HFFc6 (cell line): ENCODE measurements at regions not wholly inside any gene's neighbourhood (a gene's known extent, or its start where the extent isn't known, plus 50 kb on each side); places are given as distances from the start of the nearest gene placed in this dataset.
"Not testable (repeated sequence)": the region's sequence is repeated elsewhere in the genome, so short reads cannot be mapped to it uniquely, and the experiment has no call there.

ENCODE experiments used
- DNase-seq: peaks from one replicate; pipeline ENCODE4 v3.0.0-alpha.2; 2018
- H3K27ac Mint-ChIP-seq: 2 replicates; pipeline ENCODE4 v1.8.0; 2020; ENCODE audit warnings: mild to moderate bottlenecking, mixed read lengths
- H3K27me3 Mint-ChIP-seq: 2 replicates; pipeline ENCODE4 v1.8.0; 2021; ENCODE audit warnings: mild to moderate bottlenecking, moderate library complexity, mixed read lengths; ENCODE audit not compliant: insufficient read depth
- H3K36me3 Mint-ChIP-seq: 2 replicates; pipeline ENCODE4 v1.8.0; 2021; ENCODE audit warnings: low read depth, mixed read lengths
- H3K4me1 Mint-ChIP-seq: 2 replicates; pipeline ENCODE4 v1.8.0; 2020; ENCODE audit warnings: low read depth, mixed read lengths
- H3K4me3 Mint-ChIP-seq: 2 replicates; pipeline ENCODE4 v1.8.0; 2020; ENCODE audit warnings: mild to moderate bottlenecking, moderate library complexity, mixed read lengths
- H3K9me3 Mint-ChIP-seq: 2 replicates; pipeline ENCODE4 v1.8.0; 2020; ENCODE audit warnings: mild to moderate bottlenecking, mixed read lengths
- TF ChIP-seq, protein P1 (sequence below): fragments of 200-600 bp; sonication (generic); IDR thresholded peaks from 2 replicates; pipeline ENCODE4 v1.5.0; 2021; ENCODE audit warnings: antibody characterized with exemption, mild to moderate bottlenecking

GRCh38 chr10:84860855-84861254 is 532.5 kb downstream of the CCSER2 start:
- TF ChIP-seq, protein P1, sequence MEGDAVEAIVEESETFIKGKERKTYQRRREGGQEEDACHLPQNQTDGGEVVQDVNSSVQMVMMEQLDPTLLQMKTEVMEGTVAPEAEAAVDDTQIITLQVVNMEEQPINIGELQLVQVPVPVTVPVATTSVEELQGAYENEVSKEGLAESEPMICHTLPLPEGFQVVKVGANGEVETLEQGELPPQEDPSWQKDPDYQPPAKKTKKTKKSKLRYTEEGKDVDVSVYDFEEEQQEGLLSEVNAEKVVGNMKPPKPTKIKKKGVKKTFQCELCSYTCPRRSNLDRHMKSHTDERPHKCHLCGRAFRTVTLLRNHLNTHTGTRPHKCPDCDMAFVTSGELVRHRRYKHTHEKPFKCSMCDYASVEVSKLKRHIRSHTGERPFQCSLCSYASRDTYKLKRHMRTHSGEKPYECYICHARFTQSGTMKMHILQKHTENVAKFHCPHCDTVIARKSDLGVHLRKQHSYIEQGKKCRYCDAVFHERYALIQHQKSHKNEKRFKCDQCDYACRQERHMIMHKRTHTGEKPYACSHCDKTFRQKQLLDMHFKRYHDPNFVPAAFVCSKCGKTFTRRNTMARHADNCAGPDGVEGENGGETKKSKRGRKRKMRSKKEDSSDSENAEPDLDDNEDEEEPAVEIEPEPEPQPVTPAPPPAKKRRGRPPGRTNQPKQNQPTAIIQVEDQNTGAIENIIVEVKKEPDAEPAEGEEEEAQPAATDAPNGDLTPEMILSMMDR = no peak

GRCh38 chr10:84862551-84862950 is 534.2 kb downstream of the CCSER2 start:
- Mint-ChIP-seq H3K9me3 (peaks cover 51% of the 10 kb centered on the region), H3K4me3 (no peak overlapping the region), H3K4me1 (no peaks in the 10 kb centered on the region), H3K27ac (no peak overlapping the region), H3K36me3 (peaks cover 7% of the 10 kb centered on the region; the same call in 1 of the 2 replicates), H3K27me3 (no peaks in the 10 kb centered on the region)
- TF ChIP-seq, protein P1 = no peak
- no peak for DNase-seq

More at GRCh38 chr10:84860855-84861254, 532.5 kb downstream of the CCSER2 start:
- no peak overlapping the region for H3K27ac Mint-ChIP-seq
- H3K36me3 Mint-ChIP-seq = peaks cover 2% of the 10 kb centered on the region; the same call in 1 of the 2 replicates
- peaks cover 47% of the 10 kb centered on the region for H3K9me3 Mint-ChIP-seq
- H3K4me3 Mint-ChIP-seq = no peak overlapping the region
- H3K4me1 Mint-ChIP-seq = no peaks in the 10 kb centered on the region
- H3K27me3 Mint-ChIP-seq = no peaks in the 10 kb centered on the region
- no peak for DNase-seq

DNA sequence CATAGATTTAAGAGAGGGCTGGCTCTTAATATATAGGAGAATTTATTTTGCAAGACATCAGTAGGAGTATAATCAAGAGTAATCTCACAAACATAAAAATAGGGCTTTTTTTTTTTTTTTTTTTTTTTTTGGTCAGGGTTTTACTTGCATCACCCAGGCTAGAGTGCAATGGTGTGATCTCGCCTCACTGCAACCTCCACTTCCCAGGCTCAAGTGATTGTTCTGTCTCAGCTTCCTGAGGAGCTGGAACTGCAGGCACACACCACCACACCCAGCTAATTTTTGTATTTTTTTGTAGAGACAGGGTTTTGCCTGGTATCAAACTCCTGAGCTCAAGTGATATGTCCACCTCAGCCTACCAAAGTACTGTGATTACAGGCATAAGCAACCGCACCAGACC is 535.3 kb downstream of the CCSER2 start:
- no peaks in the 10 kb centered on the region for H3K4me1 Mint-ChIP-seq
- no peak overlapping the region for H3K4me3 Mint-ChIP-seq
- no peaks in the 10 kb centered on the region for H3K27me3 Mint-ChIP-seq
- TF ChIP-seq, protein P1 = no peak
- no peak for DNase-seq
- no peak overlapping the region for H3K27ac Mint-ChIP-seq
- H3K9me3 Mint-ChIP-seq = peaks cover 55% of the 10 kb centered on the region
- H3K36me3 Mint-ChIP-seq = peaks cover 7% of the 10 kb centered on the region; the same call in 1 of the 2 replicates

DNA sequence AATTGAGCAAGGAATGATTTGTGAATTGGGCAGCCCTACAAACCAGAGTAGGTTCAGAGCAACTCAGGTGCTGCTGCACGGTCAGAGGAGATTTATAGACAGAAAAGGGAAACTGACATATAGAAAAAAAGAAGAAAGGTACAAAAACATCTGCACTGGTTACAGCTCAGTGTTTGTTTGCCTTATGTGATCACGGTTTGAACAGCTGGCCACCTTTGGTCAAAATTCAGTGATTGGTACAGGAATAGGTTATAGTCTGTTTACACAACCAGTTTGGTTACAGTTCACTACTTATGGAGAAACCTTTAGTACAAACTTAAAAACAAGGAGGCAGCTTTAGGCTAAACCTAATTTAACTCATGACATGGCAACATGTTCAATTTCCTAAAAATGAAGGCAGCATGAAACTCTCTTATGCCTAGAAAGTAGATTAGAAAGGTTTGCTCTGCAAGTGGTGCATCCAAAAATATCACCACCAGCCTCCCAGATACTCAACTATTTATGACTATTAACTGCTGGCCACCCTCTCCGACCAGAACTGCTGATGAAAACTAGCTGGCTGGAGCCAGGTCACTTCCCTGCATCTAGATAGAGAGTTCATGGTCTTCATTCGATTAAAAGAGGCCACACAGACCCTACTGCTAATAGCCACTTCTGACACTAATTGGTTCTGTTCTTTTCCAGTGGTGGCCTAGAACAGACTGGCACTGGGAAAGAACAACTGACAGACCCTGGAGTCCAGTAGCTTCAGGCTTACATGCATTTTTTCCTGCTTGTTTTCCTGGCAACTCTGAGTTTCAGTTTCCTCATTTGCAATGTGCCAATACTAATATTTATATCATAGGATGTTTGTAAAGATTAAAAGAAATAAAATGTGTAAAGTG is 548.0 kb downstream of the CCSER2 start:
- H3K9me3 Mint-ChIP-seq = peaks cover 39% of the 10 kb centered on the region
- TF ChIP-seq, protein P1 = no peak

DNA sequence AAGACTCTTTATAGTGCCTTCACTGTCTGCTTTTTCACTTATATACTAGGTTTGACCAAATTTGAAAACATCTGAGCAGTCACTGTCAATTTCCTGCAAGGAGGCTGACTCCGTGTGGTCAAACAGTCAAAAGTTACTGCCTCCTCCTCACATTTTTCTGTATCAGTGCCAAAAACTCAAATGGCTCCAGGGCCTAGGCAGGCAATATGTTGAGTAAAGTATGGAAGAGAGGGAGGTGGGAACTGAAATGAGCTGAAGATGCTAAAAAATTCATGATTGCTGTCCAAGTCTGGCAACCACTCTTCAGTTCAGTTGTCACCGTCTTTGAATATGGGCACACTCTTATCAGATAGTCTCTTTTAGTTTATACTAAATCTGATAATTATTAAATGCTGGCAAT is 551.6 kb downstream of the CCSER2 start:
- DNase-seq = no peak
- H3K9me3 Mint-ChIP-seq = peaks cover 61% of the 10 kb centered on the region
- H3K27me3 Mint-ChIP-seq = no peaks in the 10 kb centered on the region
- no peaks in the 10 kb centered on the region for H3K4me1 Mint-ChIP-seq
- TF ChIP-seq, protein P1 = no peak
- peaks cover 6% of the 10 kb centered on the region; the same call in 1 of the 2 replicates for H3K36me3 Mint-ChIP-seq
- H3K27ac Mint-ChIP-seq = no peak overlapping the region
- H3K4me3 Mint-ChIP-seq = no peak overlapping the region

More for the DNA sequence above, 548.0 kb downstream of the CCSER2 start:
- Mint-ChIP-seq H3K27me3 (no peaks in the 10 kb centered on the region), H3K4me3 (no peak overlapping the region), H3K4me1 (no peaks in the 10 kb centered on the region), H3K27ac (no peak overlapping the region), H3K36me3 (peaks cover 6% of the 10 kb centered on the region; the same call in 1 of the 2 replicates)
- DNase-seq = no peak

GRCh38 chr10:84881696-84882095 is 553.3 kb downstream of the CCSER2 start:
- not testable (repeated sequence) for H3K27me3 Mint-ChIP-seq, H3K4me3 Mint-ChIP-seq, H3K36me3 Mint-ChIP-seq, H3K4me1 Mint-ChIP-seq, DNase-seq, H3K27ac Mint-ChIP-seq
- peaks cover 52% of the 10 kb centered on the region for H3K9me3 Mint-ChIP-seq
